NCI-H2081 treated with DMSO at 0.1 percent for 48 hours (cell line): ENCODE measurements at regions not wholly inside any gene's neighbourhood (a gene's known extent, or its start where the extent isn't known, plus 50 kb on each side); places are given as distances from the start of the nearest gene placed in this dataset.

Source experiments
- DNase-seq: peaks from one replicate; lab custom pipeline; 2025; lab: John Stamatoyannopoulos, UW

DNA sequence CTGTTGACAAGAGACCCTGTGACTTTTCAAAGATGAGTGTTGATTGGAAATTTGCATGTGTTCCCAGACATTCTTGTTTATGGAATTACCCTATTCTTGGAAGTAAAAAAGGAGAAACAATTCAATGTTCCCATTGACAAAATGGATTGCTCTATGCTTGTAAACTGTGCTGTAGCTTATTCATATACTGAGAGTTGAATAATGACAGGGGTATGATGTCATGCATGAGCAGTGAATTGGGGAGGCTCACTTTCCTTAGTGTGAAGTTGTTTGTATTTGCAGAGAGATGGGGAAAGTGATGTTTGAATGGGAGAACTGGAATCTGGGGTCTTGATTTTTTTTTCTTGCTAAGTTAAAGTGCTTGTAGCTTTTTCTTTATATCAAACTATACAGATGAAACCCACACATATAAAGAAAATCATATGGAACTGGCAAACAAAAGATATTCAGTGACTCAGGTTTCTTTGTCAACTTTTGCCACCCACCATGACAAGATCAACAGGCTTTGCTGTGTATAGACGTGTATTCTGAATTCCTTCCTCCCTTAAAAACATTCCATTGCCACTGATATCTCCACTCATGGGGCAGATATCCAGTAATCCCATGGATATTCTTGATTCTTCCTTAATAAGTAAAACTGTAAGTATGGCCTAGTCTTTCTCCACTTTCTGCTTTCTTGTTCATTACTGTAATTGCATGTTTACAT lies 97.8 kb upstream of the JAG1 start:
- DNase-seq, result no peak

DNA sequence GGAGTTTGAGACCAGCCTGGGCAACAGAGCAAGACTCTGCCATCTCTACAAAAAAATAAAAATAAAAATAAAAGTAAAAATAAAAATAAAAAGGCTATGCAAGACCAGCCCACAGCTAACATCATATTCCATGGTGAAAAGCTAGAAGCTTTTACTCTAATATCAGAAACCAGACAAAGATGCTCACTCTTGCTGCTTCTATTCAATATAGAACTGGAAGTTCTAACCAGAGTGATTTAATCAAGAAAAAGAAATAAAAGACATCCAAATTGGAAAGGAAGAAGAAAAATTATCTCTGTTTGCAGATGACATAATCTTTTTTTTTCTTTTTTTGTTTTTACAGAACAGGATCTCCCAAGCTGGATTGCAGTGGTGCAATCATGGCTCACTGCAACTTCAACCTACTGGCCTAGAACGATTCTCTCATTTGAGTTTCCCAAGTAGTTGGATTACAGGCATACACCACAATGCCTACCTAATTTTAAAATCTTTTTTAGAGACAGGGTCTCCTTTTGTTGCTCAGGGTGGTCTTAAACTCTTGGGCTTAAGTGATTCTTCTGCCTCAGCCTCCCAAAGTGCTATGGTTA lies 100.7 kb upstream of the JAG1 start:
- DNase-seq, result no peak

DNA sequence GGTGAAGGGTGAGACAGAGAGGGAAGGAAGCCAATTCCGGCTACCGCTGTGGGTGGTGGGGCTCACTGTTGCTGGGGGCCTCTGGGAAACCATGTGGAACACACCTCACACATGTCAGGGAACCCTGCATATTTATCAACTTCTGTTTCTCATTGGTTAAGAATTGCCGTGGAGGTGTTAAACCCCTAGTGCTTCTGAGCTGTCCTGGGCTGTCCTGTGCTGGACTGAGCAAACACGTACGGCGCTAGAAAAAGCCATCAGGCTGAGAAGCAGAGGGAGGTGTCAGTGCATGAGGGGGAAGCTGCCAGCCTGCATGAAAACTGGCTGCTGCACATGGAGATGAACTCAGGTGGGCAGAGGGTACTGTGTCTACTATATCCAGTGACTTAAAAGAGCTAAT lies 103.9 kb upstream of the JAG1 start:
- no peak for DNase-seq

- no peak for DNase-seq
These were observed 106.1 kb upstream of the JAG1 start for GRCh38 chr20:10779911-10780310.

DNA sequence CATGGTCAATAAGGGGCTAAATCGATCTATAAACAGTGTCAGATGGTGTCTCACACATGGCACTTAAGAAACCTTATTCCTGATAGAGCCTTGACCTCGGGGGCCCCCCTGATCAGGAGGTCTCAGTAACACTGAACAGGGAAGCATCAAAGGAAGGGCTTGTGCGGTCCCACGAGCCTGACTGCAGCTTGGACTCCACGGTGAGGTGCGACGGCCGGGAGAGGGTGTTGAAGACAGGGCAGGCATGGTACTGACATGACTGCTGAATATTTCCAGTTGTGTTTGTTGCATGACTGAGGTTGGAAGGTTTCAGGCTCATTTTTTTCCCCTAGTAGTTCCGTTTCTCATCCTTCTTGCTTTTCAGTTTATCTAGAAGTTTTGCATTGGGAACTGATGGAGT lies 107.1 kb upstream of the JAG1 start:
- DNase-seq, result no peak

GRCh38 chr20:10781526-10781925 lies 107.7 kb upstream of the JAG1 start:
- DNase-seq, result no peak

DNA sequence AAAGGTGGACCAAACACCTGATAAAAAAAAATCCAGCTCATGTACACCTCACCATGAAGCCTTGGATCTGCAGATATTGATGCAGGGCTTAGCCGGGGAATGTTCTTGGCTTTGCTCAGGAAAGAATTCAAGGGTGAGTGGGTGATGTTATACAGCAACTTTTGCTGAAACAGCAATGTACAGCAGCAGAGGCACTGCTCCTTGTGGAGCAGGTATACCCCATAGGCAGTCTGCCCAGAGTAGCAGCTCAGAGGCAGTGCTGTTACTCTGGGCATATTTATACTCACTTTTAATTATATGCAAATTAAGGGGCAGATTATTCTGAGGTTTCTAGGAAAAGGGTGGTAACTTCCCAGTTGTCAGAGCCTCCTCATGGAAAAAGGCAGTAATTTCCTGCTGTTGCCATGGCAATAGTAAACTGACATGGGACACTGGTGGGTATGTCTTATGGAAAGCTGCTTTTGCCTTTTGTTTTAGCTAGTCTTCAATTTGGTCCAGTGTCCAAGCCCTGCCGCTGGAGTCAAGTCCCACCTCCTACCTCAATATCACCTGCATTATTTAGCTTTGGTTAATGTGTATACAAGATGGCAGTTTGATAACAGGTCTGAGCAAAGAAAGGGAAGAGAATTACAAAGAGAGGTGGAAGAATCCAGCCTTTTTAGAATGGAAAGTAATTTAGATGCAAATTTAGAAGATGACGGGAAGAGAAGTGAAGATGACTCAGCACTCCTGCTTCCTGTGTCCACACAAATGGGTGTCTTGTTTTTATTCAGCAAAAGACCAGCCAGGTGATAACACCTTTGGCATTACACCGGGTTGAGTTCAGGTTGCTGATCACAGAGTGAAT lies 110.1 kb upstream of the JAG1 start:
- no peak for DNase-seq

GRCh38 chr20:10784554-10785183 lies 110.9 kb upstream of the JAG1 start:
- no peak for DNase-seq

GRCh38 chr20:10786678-10787077 lies 112.9 kb upstream of the JAG1 start:
- DNase-seq, result no peak

DNA sequence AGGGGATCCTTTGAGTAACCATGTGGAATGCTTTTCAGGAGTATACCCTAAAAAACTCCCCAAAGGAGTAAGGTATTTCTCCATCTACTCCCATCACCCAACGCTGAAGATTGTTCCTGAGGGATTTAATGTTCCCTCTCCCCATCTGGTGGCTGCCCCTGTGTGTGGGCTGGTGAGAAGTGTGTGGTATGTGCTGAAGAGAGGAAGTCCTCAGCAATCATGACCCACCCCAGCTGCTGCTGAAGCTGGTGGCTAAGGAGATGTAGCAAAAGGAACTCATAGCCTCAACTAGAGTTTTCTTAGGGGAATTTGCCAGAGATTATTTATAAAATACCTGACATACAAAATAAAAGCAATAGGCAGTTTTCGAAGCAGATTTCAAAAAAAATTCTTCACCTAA lies 114.3 kb upstream of the JAG1 start:
- DNase-seq, result no peak

DNA sequence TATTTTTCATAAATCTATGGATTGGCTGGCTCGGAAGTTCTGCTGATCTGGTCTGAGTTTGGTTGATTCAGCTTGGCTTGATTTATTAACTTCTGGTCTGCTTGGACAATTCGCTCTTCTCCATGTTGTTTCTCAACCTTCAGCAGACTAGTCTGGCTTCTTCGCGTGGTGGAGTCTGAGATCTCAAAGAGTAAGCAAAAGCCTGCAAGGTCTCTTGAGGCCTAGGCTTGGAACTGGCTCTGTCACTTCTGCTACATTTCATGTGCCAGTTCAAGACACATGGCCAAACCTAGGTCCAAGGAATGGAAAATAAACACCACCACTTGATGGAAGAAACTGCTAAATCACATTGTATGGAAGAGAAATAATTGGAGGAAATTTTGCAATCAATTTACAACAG lies 115.1 kb upstream of the JAG1 start:
- DNase-seq, result no peak

- no peak for DNase-seq
These were observed 115.6 kb upstream of the JAG1 start for GRCh38 chr20:10789386-10789785.

- no peak for DNase-seq
These were observed 116.2 kb upstream of the JAG1 start for GRCh38 chr20:10790013-10790412.

DNA sequence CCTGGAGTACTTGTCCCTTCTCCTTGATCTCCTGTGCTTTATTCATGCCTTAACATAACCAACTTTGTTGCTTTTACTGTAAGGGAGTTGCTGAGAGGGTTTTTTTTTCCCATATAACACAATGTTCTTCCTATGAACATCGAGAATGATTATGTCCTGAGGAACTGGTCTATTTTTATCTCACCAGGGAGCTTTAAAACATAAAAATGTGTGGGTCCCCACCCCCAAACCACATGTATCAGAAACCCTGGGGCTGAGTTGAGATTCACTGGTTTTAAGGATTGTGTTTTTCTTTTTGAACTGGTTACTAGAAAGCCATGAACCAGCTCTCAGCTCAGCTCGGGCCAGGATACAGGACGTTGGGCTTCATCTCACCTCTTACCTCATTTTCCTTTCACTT lies 118.5 kb upstream of the JAG1 start:
- DNase-seq, result no peak

DNA sequence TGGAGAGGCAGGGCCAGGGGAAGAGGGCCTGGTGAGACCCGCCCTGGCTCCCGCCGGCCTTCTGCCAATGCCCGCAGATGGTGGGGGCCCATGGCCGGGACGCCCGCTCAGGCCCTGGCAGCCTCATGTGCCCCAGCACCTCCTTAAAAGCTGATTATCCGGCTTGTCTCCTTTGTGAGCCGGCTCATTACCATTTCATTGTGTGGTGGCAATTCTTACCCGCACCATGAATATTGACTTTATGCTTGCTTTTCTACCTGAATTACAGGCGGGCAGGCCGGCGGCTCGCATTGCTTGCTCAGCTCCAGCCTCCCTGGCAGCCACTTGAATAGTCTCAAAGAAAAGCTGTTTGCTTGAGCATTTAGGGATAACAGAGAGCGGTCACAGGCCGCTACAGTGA lies 120.0 kb upstream of the JAG1 start:
- DNase-seq, result peak; percentile 38

DNA sequence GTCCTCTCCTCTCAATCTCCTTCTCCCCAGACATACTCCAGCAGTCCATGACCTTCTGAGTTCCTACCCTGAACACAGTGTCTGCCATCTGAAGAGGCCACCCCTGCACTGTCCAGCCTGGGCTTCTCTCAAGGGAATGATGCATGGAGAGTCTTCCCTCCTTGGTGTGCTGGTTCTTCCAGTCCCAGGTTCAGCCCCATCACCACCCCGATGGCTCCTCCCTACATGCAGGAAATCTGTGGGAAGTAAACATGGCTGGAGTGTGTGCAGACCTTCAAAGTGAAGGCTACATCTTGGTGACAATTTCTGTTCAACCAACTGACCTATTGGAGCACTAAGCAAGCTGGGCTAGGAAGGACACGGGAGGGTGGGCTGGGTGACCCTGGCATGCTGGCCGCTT lies 121.0 kb upstream of the JAG1 start:
- DNase-seq, result no peak

DNA sequence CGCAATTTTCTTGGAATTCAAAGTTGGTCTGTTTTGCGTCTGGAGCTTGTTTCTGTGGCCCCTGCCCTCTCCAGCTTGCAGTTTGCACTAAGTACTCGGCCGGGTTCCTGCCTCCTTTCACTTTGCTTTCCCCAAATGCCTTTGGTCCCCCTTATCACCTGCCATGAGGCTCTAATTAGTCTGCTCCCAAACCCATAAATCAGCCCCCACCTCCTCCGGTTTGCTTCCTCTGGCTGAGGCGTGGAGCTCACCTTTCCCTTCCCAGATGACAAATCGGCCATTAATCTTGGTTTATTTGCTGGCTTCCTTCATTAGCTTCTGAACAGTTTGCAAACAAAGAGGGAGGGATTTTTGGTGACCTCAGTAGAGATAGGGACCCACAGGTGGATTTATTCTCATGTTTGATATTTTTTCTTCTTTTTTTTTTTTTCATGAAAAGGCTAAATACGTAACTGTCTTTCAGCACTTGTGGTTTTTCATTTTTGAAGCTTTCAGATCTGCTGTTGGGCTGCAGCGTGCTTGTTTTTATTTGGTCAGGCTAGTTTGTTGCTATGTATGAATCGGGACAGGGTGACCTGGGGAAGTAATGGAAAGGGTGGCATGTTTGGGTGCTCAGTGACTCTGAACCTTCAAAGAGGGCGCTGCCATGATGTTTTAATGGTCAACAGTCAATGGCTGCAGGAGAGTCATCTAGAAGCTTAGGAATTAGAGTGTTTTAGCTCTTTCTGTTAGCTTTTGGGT lies 121.7 kb upstream of the JAG1 start:
- no peak for DNase-seq

DNA sequence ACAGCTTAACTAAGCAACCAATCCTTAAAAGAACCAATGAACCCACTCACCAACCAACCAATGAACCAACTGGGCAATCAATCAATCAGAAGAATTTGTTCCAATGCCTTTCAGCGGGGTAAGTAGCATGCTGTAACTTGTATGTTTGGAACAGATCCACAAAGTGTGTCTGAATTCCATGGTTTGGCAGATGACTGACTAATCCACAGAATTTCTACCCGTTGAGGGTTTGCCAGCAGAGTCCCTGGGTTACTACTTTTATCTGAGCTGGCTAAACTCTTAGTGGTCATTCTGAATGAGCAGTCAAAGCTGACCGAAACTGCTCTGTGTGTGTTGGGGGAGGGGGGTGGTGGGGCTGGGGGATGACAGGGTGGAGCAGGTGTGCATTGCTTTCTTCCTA lies 125.0 kb upstream of the JAG1 start:
- DNase-seq, result no peak

- DNase-seq, result no peak
These were observed 125.9 kb upstream of the JAG1 start for GRCh38 chr20:10799735-10800134.

DNA sequence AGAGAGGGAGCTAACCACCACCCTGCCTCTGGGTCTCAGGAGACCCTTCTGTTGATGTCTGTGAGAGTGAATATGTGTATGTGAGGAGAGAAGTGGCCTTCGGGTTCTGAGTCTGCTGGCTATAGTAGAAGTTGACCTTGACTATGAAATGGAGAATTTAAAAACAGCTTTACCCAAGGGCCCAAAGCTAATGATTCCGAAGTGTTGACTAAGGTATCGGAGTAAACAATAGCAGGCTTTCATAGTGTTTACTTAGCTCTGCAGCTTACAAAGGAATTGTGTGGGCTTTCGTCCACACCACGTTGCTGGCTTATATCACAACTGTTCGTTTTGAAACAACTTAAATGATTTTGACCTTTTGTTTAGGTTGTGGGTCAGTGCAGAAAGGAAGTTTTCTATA lies 126.5 kb upstream of the JAG1 start:
- DNase-seq, result no peak

- DNase-seq, result no peak
These were observed 128.4 kb upstream of the JAG1 start for GRCh38 chr20:10802236-10802635.

- DNase-seq, result no peak
These were observed 132.0 kb upstream of the JAG1 start for GRCh38 chr20:10805764-10806163.
